ENCODE measurements at regions not wholly inside any gene's neighbourhood (a gene's known extent, or its start where the extent isn't known, plus 50 kb on each side); places are given as distances from the start of the nearest gene placed in this dataset.
"Not testable (repeated sequence)": the region's sequence is repeated elsewhere in the genome, so short reads cannot be mapped to it uniquely, and the experiment has no call there.

- Histone ChIP-seq H3K36me3 (ENCODE audit: control insufficient read depth, insufficient read depth, low read length) (no peaks in the 10 kb centered on the region), H3K27ac (ENCODE audit: insufficient read depth, low read length, poor library complexity, severe bottlenecking) (no peak overlapping the region), H3K27me3 (ENCODE audit: control insufficient read depth, insufficient read depth, low read length) (no peaks in the 10 kb centered on the region), H3K4me3 (ENCODE audit: low read depth, low read length) (no peak overlapping the region), H3K4me1 (ENCODE audit: control insufficient read depth, insufficient read depth, low read length, poor library complexity, severe bottlenecking) (no peaks in the 10 kb centered on the region), H3K9me3 (ENCODE audit: control insufficient read depth in 2 of 2, low read length in 2 of 2) (no peaks in the 10 kb centered on the region)
- no peak overlapping the region for H3K27ac Mint-ChIP-seq
- H3K27me3 Mint-ChIP-seq, result no peaks in the 10 kb centered on the region
- no peak for DNase-seq
- no peaks in the 10 kb centered on the region for H3K36me3 Mint-ChIP-seq
- ATAC-seq (ENCODE audit: low read depth in 2 of 2), result no peak
- peaks cover 0 to 3% (median 0%) of the 10 kb centered on the region in 7 donors for H3K9me3 Mint-ChIP-seq
- no peak overlapping the region for H3K4me3 Mint-ChIP-seq
- no peaks in the 10 kb centered on the region for H3K4me1 Mint-ChIP-seq
These were observed 56.4 kb downstream of the FOXF2 start for GRCh38 chr6:1445650-1446330.

GRCh38 chr6:1449896-1450295 lies 60.5 kb downstream of the FOXF2 start:
- ATAC-seq (ENCODE audit: low read depth in 2 of 2) (no peak), DNase-seq (no peak)
- H3K27me3 ChIP-seq (ENCODE audit: control insufficient read depth, insufficient read depth, low read length), result no peaks in the 10 kb centered on the region
- peaks cover 4% of the 10 kb centered on the region for H3K27me3 Mint-ChIP-seq
- H3K9me3 ChIP-seq (ENCODE audit: control insufficient read depth in 2 of 2, low read length in 2 of 2), result peaks cover 6 to 7% of the 10 kb centered on the region in 2 experiments
- no peak overlapping the region for H3K4me3 ChIP-seq (ENCODE audit: low read depth, low read length)
- no peak overlapping the region for H3K27ac Mint-ChIP-seq
- H3K9me3 Mint-ChIP-seq, result peaks cover 0 to 12% (median 3%) of the 10 kb centered on the region in 7 donors
- no peak overlapping the region for H3K27ac ChIP-seq (ENCODE audit: insufficient read depth, low read length, poor library complexity, severe bottlenecking)
- no peaks in the 10 kb centered on the region for H3K36me3 ChIP-seq (ENCODE audit: control insufficient read depth, insufficient read depth, low read length)
- H3K4me1 Mint-ChIP-seq, result no peaks in the 10 kb centered on the region
- no peaks in the 10 kb centered on the region for H3K36me3 Mint-ChIP-seq
- H3K4me3 Mint-ChIP-seq, result no peak overlapping the region
- no peaks in the 10 kb centered on the region for H3K4me1 ChIP-seq (ENCODE audit: control insufficient read depth, insufficient read depth, low read length, poor library complexity, severe bottlenecking)

GRCh38 chr6:1453024-1453423 lies 63.6 kb downstream of the FOXF2 start:
- Histone ChIP-seq H3K4me3 (ENCODE audit: low read depth, low read length) (no peak overlapping the region), H3K4me1 (ENCODE audit: control insufficient read depth, insufficient read depth, low read length, poor library complexity, severe bottlenecking) (no peaks in the 10 kb centered on the region), H3K9me3 (ENCODE audit: control insufficient read depth in 2 of 2, low read length in 2 of 2) (peaks cover 6 to 7% of the 10 kb centered on the region in 2 experiments), H3K27me3 (ENCODE audit: control insufficient read depth, insufficient read depth, low read length) (no peaks in the 10 kb centered on the region), H3K27ac (ENCODE audit: insufficient read depth, low read length, poor library complexity, severe bottlenecking) (no peak overlapping the region), H3K36me3 (ENCODE audit: control insufficient read depth, insufficient read depth, low read length) (no peaks in the 10 kb centered on the region)
- H3K9me3 Mint-ChIP-seq, result peaks cover 0 to 12% (median 3%) of the 10 kb centered on the region in 7 donors
- H3K4me1 Mint-ChIP-seq, result no peaks in the 10 kb centered on the region
- DNase-seq, result no peak
- no peaks in the 10 kb centered on the region for H3K36me3 Mint-ChIP-seq
- peaks cover 4% of the 10 kb centered on the region for H3K27me3 Mint-ChIP-seq
- no peak for ATAC-seq (ENCODE audit: low read depth in 2 of 2)
- H3K27ac Mint-ChIP-seq, result no peak overlapping the region
- no peak overlapping the region for H3K4me3 Mint-ChIP-seq

GRCh38 chr6:1456816-1457215 lies 67.4 kb downstream of the FOXF2 start:
- H3K27me3 ChIP-seq (ENCODE audit: control insufficient read depth, insufficient read depth, low read length); ATAC-seq (ENCODE audit: low read depth in 2 of 2); DNase-seq; H3K9me3 ChIP-seq (ENCODE audit: control insufficient read depth in 2 of 2, low read length in 2 of 2); H3K36me3 Mint-ChIP-seq; H3K36me3 ChIP-seq (ENCODE audit: control insufficient read depth, insufficient read depth, low read length); H3K9me3 Mint-ChIP-seq; H3K4me1 ChIP-seq (ENCODE audit: control insufficient read depth, insufficient read depth, low read length, poor library complexity, severe bottlenecking); H3K4me3 ChIP-seq (ENCODE audit: low read depth, low read length); H3K4me1 Mint-ChIP-seq; H3K27ac Mint-ChIP-seq; H3K27ac ChIP-seq (ENCODE audit: insufficient read depth, low read length, poor library complexity, severe bottlenecking); H3K4me3 Mint-ChIP-seq: not testable (repeated sequence)
- peaks cover 20% of the 10 kb centered on the region for H3K27me3 Mint-ChIP-seq

GRCh38 chr6:1461207-1461606 lies 71.8 kb downstream of the FOXF2 start:
- H3K36me3 ChIP-seq (ENCODE audit: control insufficient read depth, insufficient read depth, low read length), result no peaks in the 10 kb centered on the region
- peaks cover 2% of the 10 kb centered on the region for H3K27me3 ChIP-seq (ENCODE audit: control insufficient read depth, insufficient read depth, low read length)
- no peaks in the 10 kb centered on the region for H3K9me3 ChIP-seq (ENCODE audit: control insufficient read depth in 2 of 2, low read length in 2 of 2)
- no peak for ATAC-seq (ENCODE audit: low read depth in 2 of 2)
- H3K27ac ChIP-seq (ENCODE audit: insufficient read depth, low read length, poor library complexity, severe bottlenecking), result no peak overlapping the region
- no peak overlapping the region for H3K4me3 ChIP-seq (ENCODE audit: low read depth, low read length)
- H3K9me3 Mint-ChIP-seq, result peaks cover 0 to 1% (median 0%) of the 10 kb centered on the region in 7 donors
- no peaks in the 10 kb centered on the region for H3K4me1 Mint-ChIP-seq
- no peak for DNase-seq
- no peak overlapping the region for H3K27ac Mint-ChIP-seq
- no peaks in the 10 kb centered on the region for H3K4me1 ChIP-seq (ENCODE audit: control insufficient read depth, insufficient read depth, low read length, poor library complexity, severe bottlenecking)
- no peak overlapping the region for H3K4me3 Mint-ChIP-seq
- H3K36me3 Mint-ChIP-seq, result no peaks in the 10 kb centered on the region
- peaks cover 30% of the 10 kb centered on the region for H3K27me3 Mint-ChIP-seq

- H3K36me3 Mint-ChIP-seq, result no peaks in the 10 kb centered on the region
- H3K27me3 Mint-ChIP-seq, result peaks cover 30% of the 10 kb centered on the region
- H3K27ac Mint-ChIP-seq, result no peak overlapping the region
- Histone ChIP-seq H3K36me3 (ENCODE audit: control insufficient read depth, insufficient read depth, low read length) (no peaks in the 10 kb centered on the region), H3K27ac (ENCODE audit: insufficient read depth, low read length, poor library complexity, severe bottlenecking) (no peak overlapping the region), H3K4me1 (ENCODE audit: control insufficient read depth, insufficient read depth, low read length, poor library complexity, severe bottlenecking) (no peaks in the 10 kb centered on the region), H3K9me3 (ENCODE audit: control insufficient read depth in 2 of 2, low read length in 2 of 2) (no peaks in the 10 kb centered on the region), H3K4me3 (ENCODE audit: low read depth, low read length) (no peak overlapping the region), H3K27me3 (ENCODE audit: control insufficient read depth, insufficient read depth, low read length) (peaks cover 2% of the 10 kb centered on the region)
- no peak for DNase-seq
- H3K9me3 Mint-ChIP-seq, result peaks cover 0 to 1% (median 0%) of the 10 kb centered on the region in 7 donors
- H3K4me3 Mint-ChIP-seq, result no peak overlapping the region
- no peak for ATAC-seq (ENCODE audit: low read depth in 2 of 2)
- no peaks in the 10 kb centered on the region for H3K4me1 Mint-ChIP-seq
These were observed 72.4 kb downstream of the FOXF2 start for GRCh38 chr6:1461736-1462135.

GRCh38 chr6:1463275-1463674 lies 73.9 kb downstream of the FOXF2 start:
- Histone ChIP-seq H3K36me3 (ENCODE audit: control insufficient read depth, insufficient read depth, low read length) (no peaks in the 10 kb centered on the region), H3K4me1 (ENCODE audit: control insufficient read depth, insufficient read depth, low read length, poor library complexity, severe bottlenecking) (no peaks in the 10 kb centered on the region), H3K27me3 (ENCODE audit: control insufficient read depth, insufficient read depth, low read length) (peaks cover 2% of the 10 kb centered on the region), H3K4me3 (ENCODE audit: low read depth, low read length) (no peak overlapping the region), H3K27ac (ENCODE audit: insufficient read depth, low read length, poor library complexity, severe bottlenecking) (no peak overlapping the region), H3K9me3 (ENCODE audit: control insufficient read depth in 2 of 2, low read length in 2 of 2) (no peaks in the 10 kb centered on the region)
- Mint-ChIP-seq H3K27ac (no peak overlapping the region), H3K36me3 (no peaks in the 10 kb centered on the region), H3K27me3 (peaks cover 30% of the 10 kb centered on the region), H3K4me3 (no peak overlapping the region), H3K4me1 (no peaks in the 10 kb centered on the region), H3K9me3 (peaks cover 0 to 1% (median 0%) of the 10 kb centered on the region in 7 donors)
- DNase-seq (no peak), ATAC-seq (ENCODE audit: low read depth in 2 of 2) (no peak)

GRCh38 chr6:1463751-1464426 lies 74.5 kb downstream of the FOXF2 start:
- H3K9me3 Mint-ChIP-seq, result peaks cover 0 to 1% (median 0%) of the 10 kb centered on the region in 7 donors
- no peak overlapping the region for H3K27ac ChIP-seq (ENCODE audit: insufficient read depth, low read length, poor library complexity, severe bottlenecking)
- H3K36me3 ChIP-seq (ENCODE audit: control insufficient read depth, insufficient read depth, low read length), result no peaks in the 10 kb centered on the region
- H3K9me3 ChIP-seq (ENCODE audit: control insufficient read depth in 2 of 2, low read length in 2 of 2), result no peaks in the 10 kb centered on the region
- no peaks in the 10 kb centered on the region for H3K4me1 ChIP-seq (ENCODE audit: control insufficient read depth, insufficient read depth, low read length, poor library complexity, severe bottlenecking)
- H3K27me3 ChIP-seq (ENCODE audit: control insufficient read depth, insufficient read depth, low read length), result peaks cover 2% of the 10 kb centered on the region
- no peak overlapping the region for H3K4me3 Mint-ChIP-seq
- DNase-seq (no peak), ATAC-seq (ENCODE audit: low read depth in 2 of 2) (no peak)
- H3K4me1 Mint-ChIP-seq, result no peaks in the 10 kb centered on the region
- peaks cover 30% of the 10 kb centered on the region for H3K27me3 Mint-ChIP-seq
- no peak overlapping the region for H3K27ac Mint-ChIP-seq
- H3K36me3 Mint-ChIP-seq, result no peaks in the 10 kb centered on the region
- no peak overlapping the region for H3K4me3 ChIP-seq (ENCODE audit: low read depth, low read length)

Measured in CD4-positive, CD25-positive, alpha-beta regulatory T cell (primary cell).